ENCODE measurements at regions not wholly inside any gene's neighbourhood (a gene's known extent, or its start where the extent isn't known, plus 50 kb on each side); places are given as distances from the start of the nearest gene placed in this dataset.

DNA sequence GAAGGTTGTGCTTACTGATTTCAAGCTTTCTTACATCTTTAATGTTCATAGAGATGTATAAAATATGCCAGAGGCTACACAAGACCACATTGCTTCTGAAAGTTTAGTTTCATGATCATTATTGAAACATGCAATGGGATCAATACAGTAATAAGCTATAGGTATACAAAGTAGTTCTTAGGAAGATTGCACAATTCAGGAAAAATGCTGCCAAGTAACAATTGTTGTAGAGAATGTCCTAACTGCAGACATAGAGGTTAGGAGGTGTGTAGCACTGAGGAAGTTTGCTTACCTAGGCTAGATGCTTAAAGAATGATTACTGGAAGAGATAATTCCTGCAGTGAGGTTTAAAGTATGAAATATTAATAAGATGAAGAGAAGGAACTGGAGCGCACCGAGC is 259.5 kb upstream of the CYRIA start:
- TF ChIP-seq POLR2AphosphoS5 (IDR thresholded peaks at IDR 0.05; ENCODE audit: insufficient read depth in 1 of 2, low read depth in 1 of 2) (no peak), POLR2A (IDR thresholded peaks at IDR 0.05) (no peak)
- TF ChIP-seq, protein P1, sequence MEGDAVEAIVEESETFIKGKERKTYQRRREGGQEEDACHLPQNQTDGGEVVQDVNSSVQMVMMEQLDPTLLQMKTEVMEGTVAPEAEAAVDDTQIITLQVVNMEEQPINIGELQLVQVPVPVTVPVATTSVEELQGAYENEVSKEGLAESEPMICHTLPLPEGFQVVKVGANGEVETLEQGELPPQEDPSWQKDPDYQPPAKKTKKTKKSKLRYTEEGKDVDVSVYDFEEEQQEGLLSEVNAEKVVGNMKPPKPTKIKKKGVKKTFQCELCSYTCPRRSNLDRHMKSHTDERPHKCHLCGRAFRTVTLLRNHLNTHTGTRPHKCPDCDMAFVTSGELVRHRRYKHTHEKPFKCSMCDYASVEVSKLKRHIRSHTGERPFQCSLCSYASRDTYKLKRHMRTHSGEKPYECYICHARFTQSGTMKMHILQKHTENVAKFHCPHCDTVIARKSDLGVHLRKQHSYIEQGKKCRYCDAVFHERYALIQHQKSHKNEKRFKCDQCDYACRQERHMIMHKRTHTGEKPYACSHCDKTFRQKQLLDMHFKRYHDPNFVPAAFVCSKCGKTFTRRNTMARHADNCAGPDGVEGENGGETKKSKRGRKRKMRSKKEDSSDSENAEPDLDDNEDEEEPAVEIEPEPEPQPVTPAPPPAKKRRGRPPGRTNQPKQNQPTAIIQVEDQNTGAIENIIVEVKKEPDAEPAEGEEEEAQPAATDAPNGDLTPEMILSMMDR (IDR thresholded peaks at IDR 0.05) = no peak
